Epithelial cell of esophagus (primary cell): ENCODE measurements at regions not wholly inside any gene's neighbourhood (a gene's known extent, or its start where the extent isn't known, plus 50 kb on each side); places are given as distances from the start of the nearest gene placed in this dataset.

Experiments used
- DNase-seq: peaks from one replicate; pipeline ENCODE4 v3.0.0; 2010; ENCODE audit warnings: low read depth
- H3K4me3 ChIP-seq: 2 replicates; pipeline ENCODE4 v1.5.1; 2011; ENCODE audit warnings: mild to moderate bottlenecking, low read length, control low read depth
- CTCF ChIP-seq: IDR thresholded peaks from 2 replicates; pipeline ENCODE4 v1.5.1; 2011; ENCODE audit warnings: low read depth, mild to moderate bottlenecking, low read length, control low read depth, inconsistent platforms; ENCODE audit not compliant: insufficient read depth; ENCODE audit errors: missing control alignments

- DNase-seq, result no peak
These were observed 212.2 kb downstream of the ETV1 start for GRCh38 chr7:13777242-13777641.

GRCh38 chr7:13778967-13779366 lies 210.5 kb downstream of the ETV1 start:
- H3K4me3 ChIP-seq, result no peak overlapping the region
- TF ChIP-seq CTCF, result no peak
- DNase-seq, result peak; percentile 73

More at GRCh38 chr7:13777242-13777641, 212.2 kb downstream of the ETV1 start:
- no peak overlapping the region for H3K4me3 ChIP-seq
- TF ChIP-seq CTCF, result no peak

GRCh38 chr7:13790611-13791010 lies 198.9 kb downstream of the ETV1 start:
- TF ChIP-seq CTCF, result no peak
- DNase-seq, result peak; percentile 7
- no peak overlapping the region for H3K4me3 ChIP-seq

- H3K4me3 ChIP-seq, result no peak overlapping the region
- TF ChIP-seq CTCF, result no peak
- no peak for DNase-seq
These were observed 197.3 kb downstream of the ETV1 start for GRCh38 chr7:13792208-13792607.

GRCh38 chr7:13793926-13794325 lies 195.5 kb downstream of the ETV1 start:
- no peak for DNase-seq
- TF ChIP-seq CTCF, result no peak
- H3K4me3 ChIP-seq, result no peak overlapping the region

GRCh38 chr7:13794581-13794980 lies 194.9 kb downstream of the ETV1 start:
- H3K4me3 ChIP-seq, result no peak overlapping the region
- no peak for TF ChIP-seq CTCF
- DNase-seq, result no peak

GRCh38 chr7:13797545-13797944 lies 191.9 kb downstream of the ETV1 start:
- DNase-seq, result no peak
- no peak overlapping the region for H3K4me3 ChIP-seq
- TF ChIP-seq CTCF, result no peak
